ENCODE measurements at regions not wholly inside any gene's neighbourhood (a gene's known extent, or its start where the extent isn't known, plus 50 kb on each side); places are given as distances from the start of the nearest gene placed in this dataset.

- FAIRE-seq (no peak), ATAC-seq (no peak), DNase-seq (ENCODE audit: extremely low read depth in 1 of 4, low spot score in 3 of 4) (no peak)
- no peaks in the 10 kb centered on the region for H3K36me3 ChIP-seq (ENCODE audit: control insufficient read depth, insufficient read depth, low read length)
- in situ Hi-C loops (cut with MboI) (no loop called here), intact Hi-C loops (cut with micrococcal nuclease) (no loop called here)
- H3K27me3 ChIP-seq (ENCODE audit: control insufficient read depth in 2 of 2, insufficient read depth in 2 of 2, low read length in 2 of 2), result peaks cover 0 to 6% of the 10 kb centered on the region in 2 experiments; a peak in 1 of 5 replicates
- no peak overlapping the region for H3K4me2 ChIP-seq (ENCODE audit: insufficient read depth, low read length)
- no peaks in the 10 kb centered on the region for H4K20me1 ChIP-seq (replicated peaks; ENCODE audit: control insufficient read depth, insufficient read depth, low read length)
- H3K79me2 ChIP-seq (ENCODE audit: control insufficient read depth, insufficient read depth, low read length), result no peaks in the 10 kb centered on the region
- no peaks in the 10 kb centered on the region for H3K9me1 ChIP-seq (ENCODE audit: control insufficient read depth, insufficient read depth, low read length)
- H3K27ac ChIP-seq (ENCODE audit: extremely low read depth, low read depth, low read length), result no peak overlapping the region
- H2AFZ ChIP-seq (ENCODE audit: low read depth, low read length), result no peak overlapping the region
- H3K9me3 ChIP-seq (replicated peaks; ENCODE audit: control insufficient read depth, insufficient read depth, low read depth, low read length), result no peaks in the 10 kb centered on the region
- POLR2A ChIA-PET, result interaction anchor here (0.7 kb wide), 1 partner anchor 1203 kb away, joined by 3 read pairs; no protein-coding TSS in a partner anchor
- TF ChIP-seq ZNF785 (CRISPR knock-in tag; IDR thresholded peaks at IDR 0.05) (no peak), HDGF (IDR thresholded peaks at IDR 0.05) (no peak), YY1 (IDR thresholded peaks at IDR 0.05; ENCODE audit: borderline replicate concordance in 1 of 3, control insufficient read depth in 1 of 3, extremely low read depth in 1 of 3, insufficient read depth in 3 of 3, insufficient read length in 1 of 3, insufficient replicate concordance in 2 of 3, low read depth in 1 of 3, low read length in 2 of 3) (no peak), ZNF408 (CRISPR knock-in tag; IDR thresholded peaks at IDR 0.05; ENCODE audit: low read depth) (no peak), PHB (CRISPR knock-in tag; IDR thresholded peaks at IDR 0.05) (no peak), PYGO2 (tag; IDR thresholded peaks at IDR 0.05) (no peak), MED1 (CRISPR knock-in tag; IDR thresholded peaks at IDR 0.05; ENCODE audit: borderline replicate concordance) (no peak), THRB (CRISPR knock-in tag; conservative IDR thresholded peaks at IDR 0.05) (no peak), HES1 (IDR thresholded peaks at IDR 0.05; ENCODE audit: low read depth) (no peak), MAFF (IDR thresholded peaks at IDR 0.05; ENCODE audit: low read length) (no peak), CREB5 (CRISPR knock-in tag; IDR thresholded peaks at IDR 0.05) (no peak), ZBTB7A (IDR thresholded peaks at IDR 0.05; ENCODE audit: borderline replicate concordance, control insufficient read depth, low read depth, low read length) (no peak), KDM2B (CRISPR knock-in tag; IDR thresholded peaks at IDR 0.05) (no peak), MLX (CRISPR knock-in tag; conservative IDR thresholded peaks at IDR 0.05) (no peak), ZFPM2 (CRISPR knock-in tag; IDR thresholded peaks at IDR 0.05) (no peak)
- BruUV-seq (replicated peaks), result no TSS peak
- CTCF ChIA-PET (ENCODE audit: low intra/inter-chr PET ratio), result no interaction called here
- WGBS (ENCODE audit: insufficient coverage, low coverage, missing lambda C conversion rate), result 0% methylated on average over 1 of the region's 1 CpG
- no peak overlapping the region for H3K4me3 ChIP-seq
- no peaks in the 10 kb centered on the region for H3K4me1 ChIP-seq (replicated peaks in 1 of 2; ENCODE audit: control insufficient read depth in 2 of 2, insufficient read depth in 2 of 2, low read length in 2 of 2)
- H3K9ac ChIP-seq (ENCODE audit: insufficient read depth in 1 of 2, low read depth in 2 of 2, low read length in 2 of 2), result no peak overlapping the region
Measured at GRCh38 chr5:56633950-56634349, 181.4 kb upstream of the MAP3K1 start.

Measured in K562 (cell line).